WERI-Rb-1 (cell line): ENCODE measurements at regions not wholly inside any gene's neighbourhood (a gene's known extent, or its start where the extent isn't known, plus 50 kb on each side); places are given as distances from the start of the nearest gene placed in this dataset.
"Not testable (repeated sequence)": the region's sequence is repeated elsewhere in the genome, so short reads cannot be mapped to it uniquely, and the experiment has no call there.

Experiments used
- DNase-seq: peaks from one replicate; pipeline ENCODE4 v3.0.0-alpha.2; 2020
- H3K27ac ChIP-seq: fragments of 250-450 bp; sonication (Bioruptor Pico); 2 replicates; pipeline ENCODE4 v1.5.1; 2020; ENCODE audit warnings: mild to moderate bottlenecking, moderate library complexity
- H3K27me3 ChIP-seq: fragments of 250-450 bp; sonication (Bioruptor Pico); 2 replicates; pipeline ENCODE4 v1.5.1; 2021; ENCODE audit warnings: mild to moderate bottlenecking, low read depth, moderate library complexity; ENCODE audit not compliant: insufficient read depth, severe bottlenecking
- H3K36me3 ChIP-seq: fragments of 250-450 bp; sonication (Bioruptor Pico); 2 replicates; pipeline ENCODE4 v1.5.1; 2020; ENCODE audit warnings: mild to moderate bottlenecking, moderate library complexity
- H3K4me3 ChIP-seq: 2 replicates; pipeline ENCODE4 v1.5.1; 2011; ENCODE audit warnings: low read depth, mild to moderate bottlenecking, control low read depth, low read length
- H3K9me3 ChIP-seq: fragments of 250-450 bp; sonication (Bioruptor Pico); 2 replicates; pipeline ENCODE4 v1.5.1; 2021; ENCODE audit warnings: mild to moderate bottlenecking, moderate library complexity; ENCODE audit not compliant: severe bottlenecking
- CTCF ChIP-seq: IDR thresholded peaks from 2 replicates; pipeline ENCODE4 v1.5.1; 2011; ENCODE audit warnings: low read depth, mild to moderate bottlenecking, control low read depth, inconsistent platforms, low read length

- H3K9me3 ChIP-seq: no peaks in the 10 kb centered on the region
- DNase-seq: no peak
- peaks cover 5% of the 10 kb centered on the region for H3K27me3 ChIP-seq
- H3K4me3 ChIP-seq: no peak overlapping the region
- H3K27ac ChIP-seq: no peak overlapping the region
- TF ChIP-seq CTCF: no peak
- H3K36me3 ChIP-seq: no peaks in the 10 kb centered on the region
These were observed 168.2 kb upstream of the NR2F2 start for GRCh38 chr15:96162322-96162721.

GRCh38 chr15:96165081-96165480 is 165.4 kb upstream of the NR2F2 start:
- H3K9me3 ChIP-seq: no peaks in the 10 kb centered on the region
- H3K27me3 ChIP-seq: peaks cover 5% of the 10 kb centered on the region
- no peak for DNase-seq
- H3K36me3 ChIP-seq: no peaks in the 10 kb centered on the region
- TF ChIP-seq CTCF: no peak
- H3K4me3 ChIP-seq: no peak overlapping the region
- no peak overlapping the region for H3K27ac ChIP-seq

- no peak for DNase-seq
- Histone ChIP-seq H3K36me3 (no peaks in the 10 kb centered on the region), H3K27me3 (peaks cover 5% of the 10 kb centered on the region), H3K4me3 (no peak overlapping the region), H3K9me3 (no peaks in the 10 kb centered on the region), H3K27ac (no peak overlapping the region)
- TF ChIP-seq CTCF: no peak
These were observed 164.7 kb upstream of the NR2F2 start for GRCh38 chr15:96165775-96166174.

GRCh38 chr15:96166223-96167200 is 164.0 kb upstream of the NR2F2 start:
- no peaks in the 10 kb centered on the region for H3K36me3 ChIP-seq
- H3K9me3 ChIP-seq: no peaks in the 10 kb centered on the region
- H3K27ac ChIP-seq: no peak overlapping the region
- no peak for DNase-seq
- H3K27me3 ChIP-seq: peaks cover 5% of the 10 kb centered on the region
- H3K4me3 ChIP-seq: no peak overlapping the region
- no peak for TF ChIP-seq CTCF

- H3K4me3 ChIP-seq, DNase-seq: not testable (repeated sequence)
These were observed 159.9 kb upstream of the NR2F2 start for GRCh38 chr15:96170616-96170978.

GRCh38 chr15:96170979-96171739 is 159.3 kb upstream of the NR2F2 start:
- no peak for DNase-seq
- H3K27ac ChIP-seq: no peak overlapping the region

More at GRCh38 chr15:96170616-96170978, 159.9 kb upstream of the NR2F2 start:
- not testable (repeated sequence) for H3K27ac ChIP-seq, H3K36me3 ChIP-seq, H3K27me3 ChIP-seq, H3K9me3 ChIP-seq

More at GRCh38 chr15:96170979-96171739, 159.3 kb upstream of the NR2F2 start:
- no peaks in the 10 kb centered on the region for H3K9me3 ChIP-seq
- no peaks in the 10 kb centered on the region for H3K36me3 ChIP-seq
- no peak overlapping the region for H3K4me3 ChIP-seq
- no peak for TF ChIP-seq CTCF
- peaks cover 8% of the 10 kb centered on the region for H3K27me3 ChIP-seq
